ENCODE measurements at regions not wholly inside any gene's neighbourhood (a gene's known extent, or its start where the extent isn't known, plus 50 kb on each side); places are given as distances from the start of the nearest gene placed in this dataset.

DNA sequence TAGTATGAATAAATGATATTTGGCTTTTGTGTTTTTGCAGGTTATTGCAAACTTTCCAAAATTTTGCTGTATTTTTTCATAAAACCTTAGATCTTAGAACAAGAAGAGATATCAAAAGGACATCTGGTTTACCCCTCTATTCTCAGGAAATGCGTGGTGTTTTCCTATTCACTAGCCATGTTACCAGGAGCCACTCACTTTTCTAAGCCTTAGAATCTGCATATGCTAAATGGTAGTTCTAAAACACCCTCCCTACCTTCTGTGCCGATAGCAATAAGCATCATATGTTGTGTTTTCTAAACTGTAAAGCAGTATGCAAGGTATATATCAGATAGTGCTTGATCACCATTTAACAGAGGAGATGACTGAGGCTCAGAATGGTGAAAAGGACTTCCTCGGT lies 715.0 kb upstream of the CELF2 start:
- TF ChIP-seq, protein P1, sequence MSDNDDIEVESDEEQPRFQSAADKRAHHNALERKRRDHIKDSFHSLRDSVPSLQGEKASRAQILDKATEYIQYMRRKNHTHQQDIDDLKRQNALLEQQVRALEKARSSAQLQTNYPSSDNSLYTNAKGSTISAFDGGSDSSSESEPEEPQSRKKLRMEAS (IDR thresholded peaks at IDR 0.05) = no peak
- TF ChIP-seq RAD21 (IDR thresholded peaks at IDR 0.05) (no peak), FOXA1 (IDR thresholded peaks at IDR 0.05) (no peak), JUND (IDR thresholded peaks at IDR 0.05) (no peak), SP1 (IDR thresholded peaks at IDR 0.05) (no peak), HNF4A (conservative IDR thresholded peaks at IDR 0.05) (no peak), GABPA (IDR thresholded peaks at IDR 0.05 in 1 of 2, conservative IDR thresholded peaks at IDR 0.05 in 1 of 2) (no peak), YY1 (IDR thresholded peaks at IDR 0.05) (no peak)
- TF ChIP-seq, protein P2, sequence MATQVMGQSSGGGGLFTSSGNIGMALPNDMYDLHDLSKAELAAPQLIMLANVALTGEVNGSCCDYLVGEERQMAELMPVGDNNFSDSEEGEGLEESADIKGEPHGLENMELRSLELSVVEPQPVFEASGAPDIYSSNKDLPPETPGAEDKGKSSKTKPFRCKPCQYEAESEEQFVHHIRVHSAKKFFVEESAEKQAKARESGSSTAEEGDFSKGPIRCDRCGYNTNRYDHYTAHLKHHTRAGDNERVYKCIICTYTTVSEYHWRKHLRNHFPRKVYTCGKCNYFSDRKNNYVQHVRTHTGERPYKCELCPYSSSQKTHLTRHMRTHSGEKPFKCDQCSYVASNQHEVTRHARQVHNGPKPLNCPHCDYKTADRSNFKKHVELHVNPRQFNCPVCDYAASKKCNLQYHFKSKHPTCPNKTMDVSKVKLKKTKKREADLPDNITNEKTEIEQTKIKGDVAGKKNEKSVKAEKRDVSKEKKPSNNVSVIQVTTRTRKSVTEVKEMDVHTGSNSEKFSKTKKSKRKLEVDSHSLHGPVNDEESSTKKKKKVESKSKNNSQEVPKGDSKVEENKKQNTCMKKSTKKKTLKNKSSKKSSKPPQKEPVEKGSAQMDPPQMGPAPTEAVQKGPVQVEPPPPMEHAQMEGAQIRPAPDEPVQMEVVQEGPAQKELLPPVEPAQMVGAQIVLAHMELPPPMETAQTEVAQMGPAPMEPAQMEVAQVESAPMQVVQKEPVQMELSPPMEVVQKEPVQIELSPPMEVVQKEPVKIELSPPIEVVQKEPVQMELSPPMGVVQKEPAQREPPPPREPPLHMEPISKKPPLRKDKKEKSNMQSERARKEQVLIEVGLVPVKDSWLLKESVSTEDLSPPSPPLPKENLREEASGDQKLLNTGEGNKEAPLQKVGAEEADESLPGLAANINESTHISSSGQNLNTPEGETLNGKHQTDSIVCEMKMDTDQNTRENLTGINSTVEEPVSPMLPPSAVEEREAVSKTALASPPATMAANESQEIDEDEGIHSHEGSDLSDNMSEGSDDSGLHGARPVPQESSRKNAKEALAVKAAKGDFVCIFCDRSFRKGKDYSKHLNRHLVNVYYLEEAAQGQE (IDR thresholded peaks at IDR 0.05) = no peak
- TF ChIP-seq, protein P3, sequence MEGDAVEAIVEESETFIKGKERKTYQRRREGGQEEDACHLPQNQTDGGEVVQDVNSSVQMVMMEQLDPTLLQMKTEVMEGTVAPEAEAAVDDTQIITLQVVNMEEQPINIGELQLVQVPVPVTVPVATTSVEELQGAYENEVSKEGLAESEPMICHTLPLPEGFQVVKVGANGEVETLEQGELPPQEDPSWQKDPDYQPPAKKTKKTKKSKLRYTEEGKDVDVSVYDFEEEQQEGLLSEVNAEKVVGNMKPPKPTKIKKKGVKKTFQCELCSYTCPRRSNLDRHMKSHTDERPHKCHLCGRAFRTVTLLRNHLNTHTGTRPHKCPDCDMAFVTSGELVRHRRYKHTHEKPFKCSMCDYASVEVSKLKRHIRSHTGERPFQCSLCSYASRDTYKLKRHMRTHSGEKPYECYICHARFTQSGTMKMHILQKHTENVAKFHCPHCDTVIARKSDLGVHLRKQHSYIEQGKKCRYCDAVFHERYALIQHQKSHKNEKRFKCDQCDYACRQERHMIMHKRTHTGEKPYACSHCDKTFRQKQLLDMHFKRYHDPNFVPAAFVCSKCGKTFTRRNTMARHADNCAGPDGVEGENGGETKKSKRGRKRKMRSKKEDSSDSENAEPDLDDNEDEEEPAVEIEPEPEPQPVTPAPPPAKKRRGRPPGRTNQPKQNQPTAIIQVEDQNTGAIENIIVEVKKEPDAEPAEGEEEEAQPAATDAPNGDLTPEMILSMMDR (IDR thresholded peaks at IDR 0.05; ENCODE audit: low read depth, low read length, missing input control) = no peak
- TF ChIP-seq, protein P4, sequence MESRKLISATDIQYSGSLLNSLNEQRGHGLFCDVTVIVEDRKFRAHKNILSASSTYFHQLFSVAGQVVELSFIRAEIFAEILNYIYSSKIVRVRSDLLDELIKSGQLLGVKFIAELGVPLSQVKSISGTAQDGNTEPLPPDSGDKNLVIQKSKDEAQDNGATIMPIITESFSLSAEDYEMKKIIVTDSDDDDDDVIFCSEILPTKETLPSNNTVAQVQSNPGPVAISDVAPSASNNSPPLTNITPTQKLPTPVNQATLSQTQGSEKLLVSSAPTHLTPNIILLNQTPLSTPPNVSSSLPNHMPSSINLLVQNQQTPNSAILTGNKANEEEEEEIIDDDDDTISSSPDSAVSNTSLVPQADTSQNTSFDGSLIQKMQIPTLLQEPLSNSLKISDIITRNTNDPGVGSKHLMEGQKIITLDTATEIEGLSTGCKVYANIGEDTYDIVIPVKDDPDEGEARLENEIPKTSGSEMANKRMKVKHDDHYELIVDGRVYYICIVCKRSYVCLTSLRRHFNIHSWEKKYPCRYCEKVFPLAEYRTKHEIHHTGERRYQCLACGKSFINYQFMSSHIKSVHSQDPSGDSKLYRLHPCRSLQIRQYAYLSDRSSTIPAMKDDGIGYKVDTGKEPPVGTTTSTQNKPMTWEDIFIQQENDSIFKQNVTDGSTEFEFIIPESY (IDR thresholded peaks at IDR 0.05) = no peak
